Body of pancreas (tissue), 4 donors: ENCODE measurements at regions not wholly inside any gene's neighbourhood (a gene's known extent, or its start where the extent isn't known, plus 50 kb on each side); places are given as distances from the start of the nearest gene placed in this dataset.

Source experiments
- ATAC-seq: fragments of 150-250 bp; one replicate; pipeline ENCODE4 v1.9.1; 2016
- DNase-seq, 4 donors: peaks; one replicate each; pipeline ENCODE4 v3.0.0-alpha.2; 2019
- H3K27ac ChIP-seq, 4 donors: fragments of 200-600 bp; sonication (generic); 1 replicate in 3 of 4; 2 replicates in 1 of 4; pipeline versions ENCODE4 v1.5.1 to v1.6.1; 2016 to 2019; ENCODE audit warnings: mild to moderate bottlenecking in 1 of 4, mixed read lengths in 1 of 4, moderate library complexity in 1 of 4
- H3K27me3 ChIP-seq, 2 donors: fragments of 200-600 bp; sonication (generic); one replicate each; pipeline ENCODE4 v1.6.0; 2016; ENCODE audit warnings: mild to moderate bottlenecking in 1 of 2
- H3K36me3 ChIP-seq, 2 donors: fragments of 200-600 bp; sonication (generic); replicated peaks in 1 of 2; 2 replicates each; pipeline ENCODE4 v1.5.1; 2016; ENCODE audit warnings: low read depth in 2 of 2; ENCODE audit not compliant: insufficient read depth in 1 of 2
- H3K4me1 ChIP-seq: fragments of 200-600 bp; sonication (generic); one replicate; pipeline ENCODE4 v1.6.0; 2016
- H3K4me3 ChIP-seq, 2 donors: fragments of 200-600 bp; sonication (generic); 1 replicate in 1 of 2; 2 replicates in 1 of 2; pipeline ENCODE4 v1.5.1; 2016 to 2019
- H3K9me3 ChIP-seq, 3 donors: fragments of 200-600 bp; sonication (generic); 1 replicate in 2 of 3; 2 replicates in 1 of 3; pipeline ENCODE4 v1.5.1; 2016
- CTCF ChIP-seq, 7 experiments: fragments of 450-650 bp in 4 of 7; fragments of 200-600 bp in 3 of 7; sonication (generic) in 3 of 7; IDR thresholded peaks; one replicate each; pipeline ENCODE4 v1.5.1; 2016 to 2019; ENCODE audit warnings: antibody characterized with exemption in 7 of 7
- POLR2A ChIP-seq, 3 donors: fragments of 450-650 bp; IDR thresholded peaks; one replicate each; pipeline ENCODE4 v1.6.1; 2016; ENCODE audit warnings: antibody characterized with exemption in 3 of 3, mild to moderate bottlenecking in 2 of 3
- WGBS, 2 donors: methylation state at CpG; one replicate each; pipeline ENCODE4 v1.1.5; 2017; 5-methylcytosine and 5-hydroxymethylcytosine counted together
- intact Hi-C: fragments of 100-400 bp; cut with DNase I; formaldehyde crosslinking; loops from one replicate; pipeline ENCODE4 v1.15.1; 2023

GRCh38 chr12:25817166-25817565 lies 141.3 kb upstream of the RASSF8 start:
- intact Hi-C loops: no loop called here
- Histone ChIP-seq H3K27me3 (no peaks in the 10 kb centered on the region), H3K4me1 (no peaks in the 10 kb centered on the region), H3K4me3 (no peak overlapping the region), H3K36me3 (no peaks in the 10 kb centered on the region), H3K27ac (no peak overlapping the region), H3K9me3 (no peaks in the 10 kb centered on the region)
- ATAC-seq: no peak
- TF ChIP-seq CTCF (IDR thresholded peaks at IDR 0.05) (no peak), POLR2A (IDR thresholded peaks at IDR 0.05) (no peak)
- DNase-seq: no peak
- WGBS, 2 donors: 76 to 83% methylated on average over 2 of the region's 2 CpGs

- Histone ChIP-seq H3K27me3 (no peaks in the 10 kb centered on the region), H3K4me3 (no peak overlapping the region), H3K27ac (no peak overlapping the region), H3K4me1 (no peaks in the 10 kb centered on the region), H3K36me3 (no peaks in the 10 kb centered on the region), H3K9me3 (no peaks in the 10 kb centered on the region)
- ATAC-seq: no peak
- DNase-seq: no peak
- TF ChIP-seq POLR2A (IDR thresholded peaks at IDR 0.05) (no peak), CTCF (IDR thresholded peaks at IDR 0.05) (no peak)
- intact Hi-C loops: no loop called here
Observed at GRCh38 chr12:25818596-25819390, 139.7 kb upstream of the RASSF8 start.

GRCh38 chr12:25819691-25820090 lies 138.8 kb upstream of the RASSF8 start:
- DNase-seq (no peak), ATAC-seq (no peak)
- H3K36me3 ChIP-seq: no peaks in the 10 kb centered on the region
- no peak overlapping the region for H3K27ac ChIP-seq
- H3K4me3 ChIP-seq: no peak overlapping the region
- H3K4me1 ChIP-seq: no peaks in the 10 kb centered on the region
- no peak for TF ChIP-seq CTCF (IDR thresholded peaks at IDR 0.05)
- intact Hi-C loops: no loop called here
- 62 to 67% methylated on average over 11 of the region's 11 CpGs for WGBS, 2 donors
- H3K9me3 ChIP-seq: no peaks in the 10 kb centered on the region
- no peaks in the 10 kb centered on the region for H3K27me3 ChIP-seq

- Histone ChIP-seq H3K27ac (no peak overlapping the region), H3K9me3 (no peaks in the 10 kb centered on the region), H3K36me3 (no peaks in the 10 kb centered on the region), H3K4me3 (no peak overlapping the region), H3K4me1 (no peaks in the 10 kb centered on the region), H3K27me3 (no peaks in the 10 kb centered on the region)
- TF ChIP-seq CTCF (IDR thresholded peaks at IDR 0.05) (no peak), POLR2A (IDR thresholded peaks at IDR 0.05) (no peak)
- ATAC-seq (no peak), DNase-seq (no peak)
- intact Hi-C loops: no loop called here
- 64 to 81% methylated on average over 3 of the region's 3 CpGs for WGBS, 2 donors
Observed at GRCh38 chr12:25822281-25822680, 136.2 kb upstream of the RASSF8 start.

GRCh38 chr12:25824734-25825133 lies 133.7 kb upstream of the RASSF8 start:
- H3K27me3 ChIP-seq: no peaks in the 10 kb centered on the region
- DNase-seq (no peak), ATAC-seq (no peak)
- no peaks in the 10 kb centered on the region for H3K9me3 ChIP-seq
- TF ChIP-seq CTCF (IDR thresholded peaks at IDR 0.05): no peak
- TF ChIP-seq POLR2A (IDR thresholded peaks at IDR 0.05): no peak
- no peak overlapping the region for H3K4me3 ChIP-seq
- no peaks in the 10 kb centered on the region for H3K4me1 ChIP-seq
- H3K27ac ChIP-seq: no peak overlapping the region
- intact Hi-C loops: no loop called here
- 79 to 81% methylated on average over 2 of the region's 2 CpGs for WGBS, 2 donors
- H3K36me3 ChIP-seq: no peaks in the 10 kb centered on the region
